Stomach (tissue), 4 donors: ENCODE measurements at regions not wholly inside any gene's neighbourhood (a gene's known extent, or its start where the extent isn't known, plus 50 kb on each side); places are given as distances from the start of the nearest gene placed in this dataset.

Source experiments
- POLR2A ChIP-seq, 4 donors: fragments of 450-650 bp; IDR thresholded peaks; one replicate each; pipeline ENCODE4 v1.6.1; 2016; ENCODE audit warnings: antibody characterized with exemption in 4 of 4, control low read depth in 2 of 4, mild to moderate bottlenecking in 1 of 4, moderate library complexity in 1 of 4
- TF ChIP-seq, protein P1 (sequence below), 7 experiments: fragments of 450-650 bp in 4 of 7; fragments of 200-600 bp in 3 of 7; sonication (generic) in 3 of 7; IDR thresholded peaks; one replicate each; pipeline ENCODE4 v1.5.1; 2016 to 2019; ENCODE audit warnings: antibody characterized with exemption in 7 of 7, control low read depth in 2 of 7, mild to moderate bottlenecking in 1 of 7

DNA sequence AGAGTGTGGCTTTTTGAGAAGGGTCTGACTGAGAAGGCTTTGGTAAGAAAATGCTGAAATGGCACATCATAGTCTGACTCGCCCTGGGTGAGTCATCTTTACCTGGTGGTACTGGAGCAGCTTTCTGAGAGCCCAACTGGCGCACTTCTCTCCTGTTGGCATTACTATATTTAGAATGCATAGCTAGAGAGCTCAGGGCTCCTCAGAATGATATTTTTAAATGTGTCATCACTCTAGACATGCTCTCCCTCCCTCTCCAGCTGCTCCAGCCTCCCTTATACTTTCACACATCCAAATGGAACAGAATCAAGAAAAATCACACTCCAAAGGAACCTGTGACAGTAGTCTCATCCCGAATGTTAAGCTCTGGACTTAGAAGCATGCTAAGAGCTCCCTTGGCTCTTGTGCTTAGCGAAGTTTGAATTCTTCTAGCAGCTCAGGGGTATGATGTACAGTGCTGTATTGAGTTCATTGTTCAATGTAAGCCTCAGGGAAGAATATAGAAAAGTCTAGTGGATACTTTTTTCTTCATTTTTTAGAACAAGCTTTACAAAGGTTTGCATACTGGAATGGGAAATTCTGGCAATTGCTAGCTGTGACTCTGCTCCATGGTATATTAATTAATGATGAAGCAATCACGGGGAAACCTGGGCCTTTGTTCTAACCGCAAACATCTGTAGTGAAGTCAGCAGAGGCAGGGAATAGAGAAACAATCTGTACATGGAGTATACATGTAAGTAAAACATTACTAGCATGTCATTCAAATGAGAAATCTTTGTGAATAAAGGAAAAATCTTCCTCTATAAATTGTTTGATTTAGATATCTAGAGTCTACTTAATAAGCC is 751.2 kb upstream of the NRXN1 start:
- TF ChIP-seq POLR2A (IDR thresholded peaks at IDR 0.05), result no peak
- TF ChIP-seq, protein P1, sequence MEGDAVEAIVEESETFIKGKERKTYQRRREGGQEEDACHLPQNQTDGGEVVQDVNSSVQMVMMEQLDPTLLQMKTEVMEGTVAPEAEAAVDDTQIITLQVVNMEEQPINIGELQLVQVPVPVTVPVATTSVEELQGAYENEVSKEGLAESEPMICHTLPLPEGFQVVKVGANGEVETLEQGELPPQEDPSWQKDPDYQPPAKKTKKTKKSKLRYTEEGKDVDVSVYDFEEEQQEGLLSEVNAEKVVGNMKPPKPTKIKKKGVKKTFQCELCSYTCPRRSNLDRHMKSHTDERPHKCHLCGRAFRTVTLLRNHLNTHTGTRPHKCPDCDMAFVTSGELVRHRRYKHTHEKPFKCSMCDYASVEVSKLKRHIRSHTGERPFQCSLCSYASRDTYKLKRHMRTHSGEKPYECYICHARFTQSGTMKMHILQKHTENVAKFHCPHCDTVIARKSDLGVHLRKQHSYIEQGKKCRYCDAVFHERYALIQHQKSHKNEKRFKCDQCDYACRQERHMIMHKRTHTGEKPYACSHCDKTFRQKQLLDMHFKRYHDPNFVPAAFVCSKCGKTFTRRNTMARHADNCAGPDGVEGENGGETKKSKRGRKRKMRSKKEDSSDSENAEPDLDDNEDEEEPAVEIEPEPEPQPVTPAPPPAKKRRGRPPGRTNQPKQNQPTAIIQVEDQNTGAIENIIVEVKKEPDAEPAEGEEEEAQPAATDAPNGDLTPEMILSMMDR (IDR thresholded peaks at IDR 0.05), result no peak
